Smooth muscle cell (in vitro differentiated cells): ENCODE measurements at regions not wholly inside any gene's neighbourhood (a gene's known extent, or its start where the extent isn't known, plus 50 kb on each side); places are given as distances from the start of the nearest gene placed in this dataset.

Source experiments
- DNase-seq: peaks from one replicate; lab custom pipeline; 2025; ENCODE audit not compliant: unreplicated experiment; lab: John Stamatoyannopoulos, UW
- H2AFZ ChIP-seq: fragments of 200-600 bp; sonication (generic); 2 replicates; pipeline ENCODE4 v1.6.0; 2016; ENCODE audit warnings: antibody characterized with exemption, low read depth, mild to moderate bottlenecking
- H3F3A ChIP-seq: fragments of 200-600 bp; sonication (generic); 2 replicates; pipeline ENCODE4 v1.6.0; 2017; ENCODE audit warnings: antibody characterized with exemption, low read depth
- H3K27ac ChIP-seq: fragments of 200-600 bp; sonication (generic); 2 replicates; pipeline ENCODE4 v1.5.1; 2016; ENCODE audit warnings: low read depth, mild to moderate bottlenecking
- H3K27me3 ChIP-seq: fragments of 200-600 bp; sonication (generic); 2 replicates; pipeline ENCODE4 v1.6.1; 2016; ENCODE audit warnings: low read depth, mild to moderate bottlenecking
- H3K36me3 ChIP-seq: fragments of 200-600 bp; sonication (generic); 2 replicates; pipeline ENCODE4 v1.5.1; 2016; ENCODE audit warnings: low read depth
- H3K4me1 ChIP-seq: fragments of 200-600 bp; sonication (generic); 2 replicates; pipeline ENCODE4 v1.5.1; 2016; ENCODE audit warnings: low read depth
- H3K4me2 ChIP-seq: fragments of 200-600 bp; sonication (generic); 2 replicates; pipeline ENCODE4 v1.6.0; 2016; ENCODE audit warnings: mild to moderate bottlenecking
- H3K4me3 ChIP-seq: fragments of 200-600 bp; sonication (generic); 2 replicates; pipeline ENCODE4 v1.5.1; 2016; ENCODE audit warnings: mild to moderate bottlenecking
- H3K79me2 ChIP-seq: fragments of 200-600 bp; sonication (generic); 2 replicates; pipeline ENCODE4 v1.6.0; 2016; ENCODE audit warnings: low read depth, mild to moderate bottlenecking
- H3K9ac ChIP-seq: fragments of 200-600 bp; sonication (generic); 2 replicates; pipeline ENCODE4 v1.6.0; 2016; ENCODE audit warnings: low read depth
- H3K9me3 ChIP-seq: fragments of 200-600 bp; sonication (generic); replicated peaks from 2 replicates; pipeline ENCODE4 v1.5.1; 2016; ENCODE audit warnings: low read depth
- H4K20me1 ChIP-seq: fragments of 200-600 bp; sonication (generic); 2 replicates; pipeline ENCODE4 v1.6.0; 2016; ENCODE audit warnings: low read depth
- CTCF ChIP-seq: fragments of 200-600 bp; sonication (generic); IDR thresholded peaks from 2 replicates; pipeline ENCODE4 v1.5.1; 2017; ENCODE audit warnings: borderline replicate concordance, mild to moderate bottlenecking, antibody characterized with exemption; ENCODE audit not compliant: insufficient read depth, poor library complexity, severe bottlenecking
- WGBS: methylation state at CpG from one replicate; pipeline ENCODE4 v1.1.7; 2016; ENCODE audit warnings: low lambda C conversion rate; 5-methylcytosine and 5-hydroxymethylcytosine counted together

- Histone ChIP-seq H3K4me2 (no peak overlapping the region), H3K79me2 (no peaks in the 10 kb centered on the region), H3K27ac (no peak overlapping the region), H3K4me1 (no peaks in the 10 kb centered on the region), H3K27me3 (peaks cover 14% of the 10 kb centered on the region), H3K9ac (no peak overlapping the region), H3K4me3 (no peak overlapping the region), H3K36me3 (no peaks in the 10 kb centered on the region), H2AFZ (no peak overlapping the region), H4K20me1 (no peaks in the 10 kb centered on the region), H3F3A (no peaks in the 10 kb centered on the region), H3K9me3 (no peaks in the 10 kb centered on the region)
- no peak for TF ChIP-seq CTCF
- DNase-seq: no peak
- WGBS: 81% methylated on average over 2 of the region's 2 CpGs
These were observed 65.8 kb upstream of the CACNA2D3 start for GRCh38 chr3:54056521-54056920.

GRCh38 chr3:54053882-54054281 is 68.5 kb upstream of the CACNA2D3 start:
- TF ChIP-seq CTCF: no peak
- no peaks in the 10 kb centered on the region for H3K9me3 ChIP-seq

GRCh38 chr3:54053211-54053610 is 69.1 kb upstream of the CACNA2D3 start:
- Histone ChIP-seq H3K4me1 (no peaks in the 10 kb centered on the region), H3K27ac (no peak overlapping the region), H3K4me3 (no peak overlapping the region), H4K20me1 (no peaks in the 10 kb centered on the region), H3K36me3 (no peaks in the 10 kb centered on the region), H3K9me3 (no peaks in the 10 kb centered on the region), H3F3A (no peaks in the 10 kb centered on the region), H2AFZ (no peak overlapping the region), H3K4me2 (no peak overlapping the region), H3K9ac (no peak overlapping the region), H3K27me3 (peaks cover 14% of the 10 kb centered on the region), H3K79me2 (no peaks in the 10 kb centered on the region)
- DNase-seq: no peak
- TF ChIP-seq CTCF: no peak
- WGBS: 70% methylated on average over 5 of the region's 5 CpGs

More at GRCh38 chr3:54053882-54054281, 68.5 kb upstream of the CACNA2D3 start:
- Histone ChIP-seq H3K4me3 (no peak overlapping the region), H2AFZ (no peak overlapping the region), H3K4me2 (no peak overlapping the region), H4K20me1 (no peaks in the 10 kb centered on the region), H3K4me1 (no peaks in the 10 kb centered on the region), H3K36me3 (no peaks in the 10 kb centered on the region), H3K27me3 (peaks cover 14% of the 10 kb centered on the region), H3K9ac (no peak overlapping the region), H3F3A (no peaks in the 10 kb centered on the region), H3K27ac (no peak overlapping the region), H3K79me2 (no peaks in the 10 kb centered on the region)
- WGBS: 84% methylated on average over 4 of the region's 4 CpGs
- DNase-seq: no peak

GRCh38 chr3:54047568-54047967 is 74.8 kb upstream of the CACNA2D3 start:
- H3K9me3 ChIP-seq: no peaks in the 10 kb centered on the region
- no peaks in the 10 kb centered on the region for H3K36me3 ChIP-seq
- 60% methylated on average over 5 of the region's 5 CpGs for WGBS
- H3K4me1 ChIP-seq: no peaks in the 10 kb centered on the region
- H3K4me2 ChIP-seq: no peak overlapping the region
- no peak for TF ChIP-seq CTCF
- H3K9ac ChIP-seq: no peak overlapping the region
- H3K27ac ChIP-seq: no peak overlapping the region
- no peaks in the 10 kb centered on the region for H4K20me1 ChIP-seq
- H3K27me3 ChIP-seq: no peaks in the 10 kb centered on the region
- H3F3A ChIP-seq: no peaks in the 10 kb centered on the region
- H3K4me3 ChIP-seq: no peak overlapping the region
- no peak overlapping the region for H2AFZ ChIP-seq
- H3K79me2 ChIP-seq: no peaks in the 10 kb centered on the region
- no peak for DNase-seq
